OCI-LY7 (cell line): ENCODE measurements at regions not wholly inside any gene's neighbourhood (a gene's known extent, or its start where the extent isn't known, plus 50 kb on each side); places are given as distances from the start of the nearest gene placed in this dataset.

Experiments used
- BruUV-seq: library from RNA; stranded (reverse); fragments of 400-500 nt; replicated peaks from 2 replicates; lab custom pipeline; 2021; lab: Mats Ljungman, UMichigan
- CTCF ChIA-PET: fragments of 300-600 bp; sonication (Branson Sonifier 250); formaldehyde crosslinking; loops from one replicate; lab custom pipeline; 2022; ENCODE audit warnings: antibody characterized with exemption; ENCODE audit not compliant: unreplicated experiment; lab: Charles Lee
- POLR2A ChIA-PET: fragments of 300-600 bp; sonication (Branson Sonifier 250); formaldehyde crosslinking; loops from one replicate; lab custom pipeline; 2022; ENCODE audit warnings: antibody characterized with exemption; lab: Charles Lee
- DNase-seq: peaks from one replicate; pipeline ENCODE4 v3.0.0-alpha.2; 2015; ENCODE audit warnings: low spot score
- H2AFZ ChIP-seq: fragments of 200-600 bp; sonication (generic), shearing (Covaris generic); 2 replicates; pipeline ENCODE4 v1.6.1; 2014; ENCODE audit warnings: mild to moderate bottlenecking, antibody characterized with exemption, low read length, moderate library complexity
- H3K27ac ChIP-seq: fragments of 200-600 bp; sonication (generic); 2 replicates; pipeline ENCODE4 v1.5.1; 2014; ENCODE audit warnings: mixed run types, low read depth, mild to moderate bottlenecking, moderate library complexity, low read length, inconsistent platforms; ENCODE audit not compliant: poor library complexity, severe bottlenecking
- H3K36me3 ChIP-seq: fragments of 200-600 bp; sonication (generic); 2 replicates; pipeline ENCODE4 v1.6.1; 2014; ENCODE audit warnings: mild to moderate bottlenecking, antibody characterized with exemption, low read length, moderate library complexity, mixed read lengths; ENCODE audit not compliant: insufficient read depth
- H3K4me1 ChIP-seq: fragments of 200-600 bp; sonication (generic); 2 replicates; pipeline ENCODE4 v1.5.1; 2014; ENCODE audit warnings: mild to moderate bottlenecking, low read length; ENCODE audit not compliant: insufficient read depth, poor library complexity, severe bottlenecking
- H3K4me2 ChIP-seq: fragments of 200-600 bp; sonication (generic); 2 replicates; pipeline ENCODE4 v1.6.1; 2014; ENCODE audit warnings: mild to moderate bottlenecking, low read length
- H3K4me3 ChIP-seq: fragments of 200-600 bp; sonication (generic); 2 replicates; pipeline ENCODE4 v1.5.1; 2014; ENCODE audit warnings: mild to moderate bottlenecking, low read depth, low read length; ENCODE audit not compliant: poor library complexity, severe bottlenecking
- H3K79me2 ChIP-seq: fragments of 200-600 bp; sonication (generic); 2 replicates; pipeline ENCODE4 v1.6.1; 2016; ENCODE audit warnings: low read depth, mild to moderate bottlenecking, low read length, moderate library complexity, mixed read lengths; ENCODE audit not compliant: insufficient read depth
- H3K9me2 ChIP-seq: fragments of 200-600 bp; sonication (generic); 2 replicates; pipeline ENCODE4 v1.6.1; 2016; ENCODE audit warnings: mild to moderate bottlenecking, low read length, mixed read lengths; ENCODE audit not compliant: insufficient read depth
- H3K9me3 ChIP-seq: fragments of 200-600 bp; sonication (generic); 2 replicates; pipeline ENCODE4 v1.6.1; 2014; ENCODE audit warnings: mild to moderate bottlenecking, mixed run types, low read length, mixed read lengths
- H4K20me1 ChIP-seq: fragments of 200-600 bp; sonication (generic); 2 replicates; pipeline ENCODE4 v1.6.1; 2014; ENCODE audit warnings: mild to moderate bottlenecking, antibody characterized with exemption, low read length, moderate library complexity, mixed read lengths; ENCODE audit not compliant: insufficient read depth
- CTCF ChIP-seq: fragments of 200-600 bp; sonication (generic); conservative IDR thresholded peaks from 2 replicates; pipeline ENCODE4 v1.5.1; 2014; ENCODE audit warnings: mild to moderate bottlenecking, antibody characterized with exemption, low read length, moderate library complexity, mixed read lengths
- EZH2phosphoT487 ChIP-seq: fragments of 200-600 bp; sonication (generic); IDR thresholded peaks from 2 replicates; pipeline ENCODE4 v1.6.1; 2018; ENCODE audit warnings: low read depth, borderline replicate concordance, mild to moderate bottlenecking, mixed run types, antibody characterized with exemption, low read length, moderate library complexity, mixed read lengths
- intact Hi-C: fragments of 100-400 bp; cut with micrococcal nuclease; formaldehyde crosslinking; loops from one replicate; pipeline ENCODE4 v1.10.0; 2022; ENCODE audit not compliant: unreplicated experiment

- Histone ChIP-seq H4K20me1 (no peaks in the 10 kb centered on the region), H3K4me3 (no peak overlapping the region), H2AFZ (no peak overlapping the region), H3K36me3 (no peaks in the 10 kb centered on the region), H3K27ac (no peak overlapping the region), H3K9me3 (no peaks in the 10 kb centered on the region), H3K4me1 (peaks cover 4% of the 10 kb centered on the region), H3K4me2 (no peak overlapping the region), H3K79me2 (no peaks in the 10 kb centered on the region), H3K9me2 (no peaks in the 10 kb centered on the region)
- POLR2A ChIA-PET: no interaction called here
- no peak for DNase-seq
- intact Hi-C loops: no loop called here
- BruUV-seq: no TSS peak
- no peak for TF ChIP-seq CTCF
- no peak for TF ChIP-seq EZH2phosphoT487
- CTCF ChIA-PET: no interaction called here
These were observed 1478.8 kb downstream of the BRD1 start for GRCh38 chr22:48348855-48349254.

GRCh38 chr22:48347311-48347710 is 1480.4 kb downstream of the BRD1 start:
- intact Hi-C loops: no loop called here
- POLR2A ChIA-PET: no interaction called here
- DNase-seq: no peak
- Histone ChIP-seq H3K9me2 (no peaks in the 10 kb centered on the region), H3K4me2 (no peak overlapping the region), H3K36me3 (no peaks in the 10 kb centered on the region), H3K9me3 (no peaks in the 10 kb centered on the region), H3K79me2 (no peaks in the 10 kb centered on the region), H4K20me1 (no peaks in the 10 kb centered on the region), H3K4me1 (peaks cover 4% of the 10 kb centered on the region), H3K27ac (no peak overlapping the region), H2AFZ (no peak overlapping the region), H3K4me3 (no peak overlapping the region)
- no TSS peak for BruUV-seq
- CTCF ChIA-PET: no interaction called here
- TF ChIP-seq EZH2phosphoT487 (no peak), CTCF (no peak)

GRCh38 chr22:48346911-48347310 is 1480.8 kb downstream of the BRD1 start:
- Histone ChIP-seq H3K9me2 (no peaks in the 10 kb centered on the region), H2AFZ (no peak overlapping the region), H3K4me1 (peaks cover under 1% of the 10 kb centered on the region), H3K36me3 (no peaks in the 10 kb centered on the region), H3K4me3 (no peak overlapping the region), H3K4me2 (no peak overlapping the region), H3K9me3 (no peaks in the 10 kb centered on the region), H3K79me2 (no peaks in the 10 kb centered on the region), H3K27ac (no peak overlapping the region), H4K20me1 (no peaks in the 10 kb centered on the region)
- TF ChIP-seq EZH2phosphoT487 (no peak), CTCF (no peak)
- no TSS peak for BruUV-seq
- DNase-seq: no peak
- POLR2A ChIA-PET: no interaction called here
- CTCF ChIA-PET: no interaction called here
- intact Hi-C loops: no loop called here
